ENCODE measurements at regions not wholly inside any gene's neighbourhood (a gene's known extent, or its start where the extent isn't known, plus 50 kb on each side); places are given as distances from the start of the nearest gene placed in this dataset.

DNA sequence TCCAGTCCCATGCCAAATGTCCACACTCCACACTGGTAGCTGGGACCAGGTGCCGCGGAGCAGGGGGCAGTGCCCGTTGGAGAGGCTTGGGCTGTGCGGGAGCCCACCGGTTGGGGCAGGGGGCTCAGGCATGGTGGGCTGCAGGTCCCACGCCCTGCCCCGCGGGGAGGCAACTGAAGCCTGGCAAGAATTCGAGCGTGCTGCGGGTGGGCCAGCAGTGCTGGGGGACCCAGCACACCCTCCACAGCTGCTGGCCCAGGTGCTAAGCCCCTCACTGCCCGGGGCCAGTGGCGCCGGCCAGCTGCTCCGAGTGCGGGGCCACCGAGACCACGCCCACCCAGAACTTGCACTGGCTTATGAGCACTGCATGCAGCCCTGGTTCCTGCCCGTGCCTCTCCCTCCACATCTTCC, 479.4 kb downstream of the ZNF385D start:
- no peak for DNase-seq (ENCODE audit: low spot score)

More for the DNA sequence above, 479.4 kb downstream of the ZNF385D start:
- no peak overlapping the region for H3K4me3 ChIP-seq
- H3K36me3 ChIP-seq (ENCODE audit: insufficient read depth) = no peaks in the 10 kb centered on the region
- H3K27ac ChIP-seq (ENCODE audit: low read depth) = no peak overlapping the region
- H3K27me3 Mint-ChIP-seq (ENCODE audit: insufficient read depth, low read depth, poor library complexity) = no peaks in the 10 kb centered on the region
- H3K27ac Mint-ChIP-seq = no peak overlapping the region
- peaks cover 8% of the 10 kb centered on the region for H3K36me3 Mint-ChIP-seq (ENCODE audit: low read depth)
- ATAC-seq = no peak
- no peak overlapping the region for H3K4me2 ChIP-seq
- no peaks in the 10 kb centered on the region for H3F3A ChIP-seq (replicated peaks; ENCODE audit: low read depth)
- no peaks in the 10 kb centered on the region for H3K79me2 ChIP-seq (replicated peaks; ENCODE audit: insufficient read depth)
- no peak overlapping the region for H2AFZ ChIP-seq
- peaks cover 17% of the 10 kb centered on the region for H3K9me3 Mint-ChIP-seq
- H3K27me3 ChIP-seq (ENCODE audit: insufficient read depth) = no peaks in the 10 kb centered on the region
- H3K4me1 ChIP-seq (ENCODE audit: insufficient read depth) = no peaks in the 10 kb centered on the region
- TF ChIP-seq STAT1 (IDR thresholded peaks at IDR 0.05; ENCODE audit: unreplicated experiment) (no peak), JUNB (IDR thresholded peaks at IDR 0.05; ENCODE audit: unreplicated experiment) (no peak), ZNF114 (CRISPR knock-in tag; IDR thresholded peaks at IDR 0.05) (no peak), EZH2 (IDR thresholded peaks at IDR 0.05; ENCODE audit: low read depth, unreplicated experiment) (no peak), CREB1 (CRISPR knock-in tag; IDR thresholded peaks at IDR 0.05; ENCODE audit: low read depth) (no peak), EZH2phosphoT487 (IDR thresholded peaks at IDR 0.05; ENCODE audit: unreplicated experiment) (no peak), NANOG (IDR thresholded peaks at IDR 0.05; ENCODE audit: borderline replicate concordance) (no peak), REST (IDR thresholded peaks at IDR 0.05; ENCODE audit: unreplicated experiment) (no peak), POLR2AphosphoS5 (IDR thresholded peaks at IDR 0.05; ENCODE audit: low read depth) (no peak), ZNF331 (CRISPR knock-in tag; IDR thresholded peaks at IDR 0.05; ENCODE audit: low read depth) (no peak)
- TF ChIP-seq, protein P1, sequence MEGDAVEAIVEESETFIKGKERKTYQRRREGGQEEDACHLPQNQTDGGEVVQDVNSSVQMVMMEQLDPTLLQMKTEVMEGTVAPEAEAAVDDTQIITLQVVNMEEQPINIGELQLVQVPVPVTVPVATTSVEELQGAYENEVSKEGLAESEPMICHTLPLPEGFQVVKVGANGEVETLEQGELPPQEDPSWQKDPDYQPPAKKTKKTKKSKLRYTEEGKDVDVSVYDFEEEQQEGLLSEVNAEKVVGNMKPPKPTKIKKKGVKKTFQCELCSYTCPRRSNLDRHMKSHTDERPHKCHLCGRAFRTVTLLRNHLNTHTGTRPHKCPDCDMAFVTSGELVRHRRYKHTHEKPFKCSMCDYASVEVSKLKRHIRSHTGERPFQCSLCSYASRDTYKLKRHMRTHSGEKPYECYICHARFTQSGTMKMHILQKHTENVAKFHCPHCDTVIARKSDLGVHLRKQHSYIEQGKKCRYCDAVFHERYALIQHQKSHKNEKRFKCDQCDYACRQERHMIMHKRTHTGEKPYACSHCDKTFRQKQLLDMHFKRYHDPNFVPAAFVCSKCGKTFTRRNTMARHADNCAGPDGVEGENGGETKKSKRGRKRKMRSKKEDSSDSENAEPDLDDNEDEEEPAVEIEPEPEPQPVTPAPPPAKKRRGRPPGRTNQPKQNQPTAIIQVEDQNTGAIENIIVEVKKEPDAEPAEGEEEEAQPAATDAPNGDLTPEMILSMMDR (conservative IDR thresholded peaks at IDR 0.05; ENCODE audit: low read depth in 2 of 2) = no peak
- TF ChIP-seq, protein P2, sequence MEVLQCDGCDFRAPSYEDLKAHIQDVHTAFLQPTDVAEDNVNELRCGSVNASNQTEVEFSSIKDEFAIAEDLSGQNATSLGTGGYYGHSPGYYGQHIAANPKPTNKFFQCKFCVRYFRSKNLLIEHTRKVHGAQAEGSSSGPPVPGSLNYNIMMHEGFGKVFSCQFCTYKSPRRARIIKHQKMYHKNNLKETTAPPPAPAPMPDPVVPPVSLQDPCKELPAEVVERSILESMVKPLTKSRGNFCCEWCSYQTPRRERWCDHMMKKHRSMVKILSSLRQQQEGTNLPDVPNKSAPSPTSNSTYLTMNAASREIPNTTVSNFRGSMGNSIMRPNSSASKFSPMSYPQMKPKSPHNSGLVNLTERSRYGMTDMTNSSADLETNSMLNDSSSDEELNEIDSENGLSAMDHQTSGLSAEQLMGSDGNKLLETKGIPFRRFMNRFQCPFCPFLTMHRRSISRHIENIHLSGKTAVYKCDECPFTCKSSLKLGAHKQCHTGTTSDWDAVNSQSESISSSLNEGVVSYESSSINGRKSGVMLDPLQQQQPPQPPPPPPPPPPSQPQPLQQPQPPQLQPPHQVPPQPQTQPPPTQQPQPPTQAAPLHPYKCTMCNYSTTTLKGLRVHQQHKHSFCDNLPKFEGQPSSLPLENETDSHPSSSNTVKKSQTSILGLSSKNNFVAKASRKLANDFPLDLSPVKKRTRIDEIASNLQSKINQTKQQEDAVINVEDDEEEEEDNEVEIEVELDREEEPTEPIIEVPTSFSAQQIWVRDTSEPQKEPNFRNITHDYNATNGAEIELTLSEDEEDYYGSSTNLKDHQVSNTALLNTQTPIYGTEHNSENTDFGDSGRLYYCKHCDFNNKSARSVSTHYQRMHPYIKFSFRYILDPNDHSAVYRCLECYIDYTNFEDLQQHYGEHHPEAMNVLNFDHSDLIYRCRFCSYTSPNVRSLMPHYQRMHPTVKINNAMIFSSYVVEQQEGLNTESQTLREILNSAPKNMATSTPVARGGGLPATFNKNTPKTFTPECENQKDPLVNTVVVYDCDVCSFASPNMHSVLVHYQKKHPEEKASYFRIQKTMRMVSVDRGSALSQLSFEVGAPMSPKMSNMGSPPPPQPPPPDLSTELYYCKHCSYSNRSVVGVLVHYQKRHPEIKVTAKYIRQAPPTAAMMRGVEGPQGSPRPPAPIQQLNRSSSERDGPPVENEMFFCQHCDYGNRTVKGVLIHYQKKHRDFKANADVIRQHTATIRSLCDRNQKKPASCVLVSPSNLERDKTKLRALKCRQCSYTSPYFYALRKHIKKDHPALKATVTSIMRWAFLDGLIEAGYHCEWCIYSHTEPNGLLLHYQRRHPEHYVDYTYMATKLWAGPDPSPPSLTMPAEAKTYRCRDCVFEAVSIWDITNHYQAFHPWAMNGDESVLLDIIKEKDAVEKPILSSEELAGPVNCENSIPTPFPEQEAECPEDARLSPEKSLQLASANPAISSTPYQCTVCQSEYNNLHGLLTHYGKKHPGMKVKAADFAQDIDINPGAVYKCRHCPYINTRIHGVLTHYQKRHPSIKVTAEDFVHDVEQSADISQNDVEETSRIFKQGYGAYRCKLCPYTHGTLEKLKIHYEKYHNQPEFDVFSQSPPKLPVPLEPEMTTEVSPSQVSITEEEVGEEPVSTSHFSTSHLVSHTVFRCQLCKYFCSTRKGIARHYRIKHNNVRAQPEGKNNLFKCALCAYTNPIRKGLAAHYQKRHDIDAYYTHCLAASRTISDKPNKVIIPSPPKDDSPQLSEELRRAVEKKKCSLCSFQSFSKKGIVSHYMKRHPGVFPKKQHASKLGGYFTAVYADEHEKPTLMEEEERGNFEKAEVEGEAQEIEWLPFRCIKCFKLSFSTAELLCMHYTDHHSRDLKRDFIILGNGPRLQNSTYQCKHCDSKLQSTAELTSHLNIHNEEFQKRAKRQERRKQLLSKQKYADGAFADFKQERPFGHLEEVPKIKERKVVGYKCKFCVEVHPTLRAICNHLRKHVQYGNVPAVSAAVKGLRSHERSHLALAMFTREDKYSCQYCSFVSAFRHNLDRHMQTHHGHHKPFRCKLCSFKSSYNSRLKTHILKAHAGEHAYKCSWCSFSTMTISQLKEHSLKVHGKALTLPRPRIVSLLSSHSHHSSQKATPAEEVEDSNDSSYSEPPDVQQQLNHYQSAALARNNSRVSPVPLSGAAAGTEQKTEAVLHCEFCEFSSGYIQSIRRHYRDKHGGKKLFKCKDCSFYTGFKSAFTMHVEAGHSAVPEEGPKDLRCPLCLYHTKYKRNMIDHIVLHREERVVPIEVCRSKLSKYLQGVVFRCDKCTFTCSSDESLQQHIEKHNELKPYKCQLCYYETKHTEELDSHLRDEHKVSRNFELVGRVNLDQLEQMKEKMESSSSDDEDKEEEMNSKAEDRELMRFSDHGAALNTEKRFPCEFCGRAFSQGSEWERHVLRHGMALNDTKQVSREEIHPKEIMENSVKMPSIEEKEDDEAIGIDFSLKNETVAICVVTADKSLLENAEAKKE (CRISPR knock-in tag; IDR thresholded peaks at IDR 0.05) = no peak
- TF ChIP-seq, protein P3, sequence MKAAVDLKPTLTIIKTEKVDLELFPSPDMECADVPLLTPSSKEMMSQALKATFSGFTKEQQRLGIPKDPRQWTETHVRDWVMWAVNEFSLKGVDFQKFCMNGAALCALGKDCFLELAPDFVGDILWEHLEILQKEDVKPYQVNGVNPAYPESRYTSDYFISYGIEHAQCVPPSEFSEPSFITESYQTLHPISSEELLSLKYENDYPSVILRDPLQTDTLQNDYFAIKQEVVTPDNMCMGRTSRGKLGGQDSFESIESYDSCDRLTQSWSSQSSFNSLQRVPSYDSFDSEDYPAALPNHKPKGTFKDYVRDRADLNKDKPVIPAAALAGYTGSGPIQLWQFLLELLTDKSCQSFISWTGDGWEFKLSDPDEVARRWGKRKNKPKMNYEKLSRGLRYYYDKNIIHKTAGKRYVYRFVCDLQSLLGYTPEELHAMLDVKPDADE (IDR thresholded peaks at IDR 0.05) = no peak
- 0 out of 2 replicates have a peak, but pooled peaks cover 3% of the 10 kb centered on the region for H3K9me2 ChIP-seq (ENCODE audit: insufficient read depth)
- no peaks in the 10 kb centered on the region for H4K20me1 ChIP-seq (replicated peaks; ENCODE audit: insufficient read depth)
- H3K4me1 Mint-ChIP-seq = no peaks in the 10 kb centered on the region
- H3K4me3 Mint-ChIP-seq = no peak overlapping the region
